ENCODE measurements at regions not wholly inside any gene's neighbourhood (a gene's known extent, or its start where the extent isn't known, plus 50 kb on each side); places are given as distances from the start of the nearest gene placed in this dataset.

DNA sequence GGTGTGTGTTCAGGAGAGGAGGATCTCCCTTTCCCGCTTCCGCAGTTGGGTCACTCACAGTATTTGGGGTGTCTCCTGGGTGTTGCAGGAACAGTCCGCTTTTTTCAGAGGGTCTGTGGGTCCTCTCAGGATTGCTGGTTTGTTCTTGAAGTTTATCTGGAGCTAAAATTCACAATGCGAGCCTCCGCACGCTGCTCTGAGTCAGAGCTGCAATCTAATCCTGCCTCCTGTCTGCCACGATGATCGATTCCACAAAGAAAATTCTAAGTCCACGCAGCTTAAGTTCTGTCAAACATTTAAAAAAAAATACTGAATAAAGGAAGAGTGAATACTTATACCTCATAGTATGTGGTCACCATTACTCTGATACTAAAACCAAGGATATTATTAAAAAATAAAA, 76.5 kb downstream of the RAD51AP2 start:
- no peak for TF ChIP-seq POLR2AphosphoS5 (IDR thresholded peaks at IDR 0.05; ENCODE audit: low read depth, low read length)
- no peak for TF ChIP-seq SPI1 (IDR thresholded peaks at IDR 0.05; ENCODE audit: low read depth, low read length)
- TF ChIP-seq POLR2A (IDR thresholded peaks at IDR 0.05; ENCODE audit: low read depth, low read length), result no peak
- TF ChIP-seq POU2F2 (IDR thresholded peaks at IDR 0.05; ENCODE audit: low read depth, low read length), result no peak
- TF ChIP-seq TAF1 (IDR thresholded peaks at IDR 0.05; ENCODE audit: low read depth, low read length), result no peak
- no peak for TF ChIP-seq PAX5 (IDR thresholded peaks at IDR 0.05; ENCODE audit: insufficient read depth, low read length, severe bottlenecking)
